Fibroblast of lung (primary cell): ENCODE measurements at regions not wholly inside any gene's neighbourhood (a gene's known extent, or its start where the extent isn't known, plus 50 kb on each side); places are given as distances from the start of the nearest gene placed in this dataset.

Source experiments
- DNase-seq, 2 donors: peaks; one replicate each; pipeline versions ENCODE4 v3.0.0 to v3.0.0-alpha.2; 2010; ENCODE audit warnings: low read depth in 2 of 2
- H2AFZ ChIP-seq: 2 replicates; pipeline ENCODE4 v1.5.1; 2012; ENCODE audit warnings: low read length, control low read depth, inconsistent platforms
- H3K27ac ChIP-seq: 2 replicates; pipeline ENCODE4 v1.5.1; 2011; ENCODE audit warnings: low read length, control low read depth; ENCODE audit not compliant: insufficient read depth
- H3K27me3 ChIP-seq: 2 replicates; pipeline ENCODE4 v1.5.1; 2011; ENCODE audit warnings: mild to moderate bottlenecking, low read length; ENCODE audit not compliant: control insufficient read depth, insufficient read depth
- H3K36me3 ChIP-seq: 2 replicates; pipeline ENCODE4 v1.5.1; 2011; ENCODE audit warnings: low read length; ENCODE audit not compliant: control insufficient read depth, insufficient read depth
- H3K4me1 ChIP-seq: 2 replicates; pipeline ENCODE4 v1.5.1; 2011; ENCODE audit warnings: low read length; ENCODE audit not compliant: control insufficient read depth, insufficient read depth; ENCODE audit errors: extremely low read depth
- H3K4me2 ChIP-seq: 2 replicates; pipeline ENCODE4 v1.5.1; 2011; ENCODE audit warnings: low read length, control low read depth; ENCODE audit not compliant: insufficient read depth; ENCODE audit errors: extremely low read depth
- H3K4me3 ChIP-seq, 4 experiments: fragments of 200-600 bp in 1 of 4; sonication (generic) in 1 of 4; replicated peaks in 1 of 4; 2 replicates each; pipeline ENCODE4 v1.5.1; 2011 to 2016; ENCODE audit warnings: low read length in 4 of 4, low read depth in 3 of 4, mild to moderate bottlenecking in 3 of 4, control low read depth in 2 of 4, inconsistent platforms in 1 of 4, mixed read lengths in 1 of 4; ENCODE audit not compliant: insufficient read depth in 1 of 4; ENCODE audit errors: control extremely low read depth in 1 of 4
- H3K79me2 ChIP-seq: 2 replicates; pipeline ENCODE4 v1.5.1; 2012; ENCODE audit warnings: mild to moderate bottlenecking, low read length, inconsistent platforms; ENCODE audit not compliant: control insufficient read depth, insufficient read depth
- H3K9ac ChIP-seq: 2 replicates; pipeline ENCODE4 v1.5.1; 2011; ENCODE audit warnings: mild to moderate bottlenecking, low read length, control low read depth; ENCODE audit not compliant: insufficient read depth
- H3K9me3 ChIP-seq: 2 replicates; pipeline ENCODE4 v1.5.1; 2012; ENCODE audit warnings: low read depth, low read length; ENCODE audit not compliant: control insufficient read depth, insufficient read depth
- H4K20me1 ChIP-seq: 2 replicates; pipeline ENCODE4 v1.5.1; 2011; ENCODE audit warnings: low read length; ENCODE audit not compliant: control insufficient read depth, insufficient read depth; ENCODE audit errors: extremely low read depth
- CTCF ChIP-seq, 2 donors: IDR thresholded peaks in 1 of 2; conservative IDR thresholded peaks in 1 of 2; 1 replicate in 1 of 2; 2 replicates in 1 of 2; pipeline ENCODE4 v1.5.1; 2011 to 2012; ENCODE audit warnings: low read length in 2 of 2, control low read depth in 1 of 2, inconsistent platforms in 1 of 2, low read depth in 1 of 2, mild to moderate bottlenecking in 1 of 2
- EZH2 ChIP-seq: IDR thresholded peaks from 2 replicates; pipeline ENCODE4 v1.5.1; 2012; ENCODE audit warnings: low read length, control low read depth, mild to moderate bottlenecking; ENCODE audit errors: missing control alignments

- TF ChIP-seq CTCF (conservative IDR thresholded peaks at IDR 0.05 in 1 of 2, IDR thresholded peaks at IDR 0.05 in 1 of 2; ENCODE audit: low read depth in 1 of 2, low read length in 2 of 2), result no peak
- TF ChIP-seq EZH2, result no peak
- no peaks in the 10 kb centered on the region for H4K20me1 ChIP-seq
- H3K36me3 ChIP-seq, result no peaks in the 10 kb centered on the region
- H3K4me2 ChIP-seq, result no peak overlapping the region
- no peak overlapping the region for H3K27ac ChIP-seq
- no peak overlapping the region for H3K4me3 ChIP-seq
- DNase-seq, result peak in 1 of 2 donors; percentile 11
- H3K27me3 ChIP-seq, result no peaks in the 10 kb centered on the region
- H3K9ac ChIP-seq, result no peak overlapping the region
- H3K4me1 ChIP-seq, result no peaks in the 10 kb centered on the region
- H3K79me2 ChIP-seq, result no peaks in the 10 kb centered on the region
- H2AFZ ChIP-seq, result no peak overlapping the region
- no peaks in the 10 kb centered on the region for H3K9me3 ChIP-seq
These were observed 187.7 kb upstream of the KCNN2 start for GRCh38 chr5:114174131-114174530.

- no peaks in the 10 kb centered on the region for H3K79me2 ChIP-seq
- H3K4me3 ChIP-seq, result no peak overlapping the region
- DNase-seq, result peak in 1 of 2 donors; percentile 44
- no peak overlapping the region for H3K9ac ChIP-seq
- no peaks in the 10 kb centered on the region for H3K27me3 ChIP-seq
- TF ChIP-seq CTCF (conservative IDR thresholded peaks at IDR 0.05 in 1 of 2, IDR thresholded peaks at IDR 0.05 in 1 of 2; ENCODE audit: low read depth in 1 of 2, low read length in 2 of 2) (no peak), EZH2 (no peak)
- no peak overlapping the region for H3K4me2 ChIP-seq
- H4K20me1 ChIP-seq, result no peaks in the 10 kb centered on the region
- H3K36me3 ChIP-seq, result no peaks in the 10 kb centered on the region
- no peak overlapping the region for H3K27ac ChIP-seq
- no peak overlapping the region for H2AFZ ChIP-seq
- no peaks in the 10 kb centered on the region for H3K9me3 ChIP-seq
- no peaks in the 10 kb centered on the region for H3K4me1 ChIP-seq
These were observed 187.0 kb upstream of the KCNN2 start for GRCh38 chr5:114174837-114175236.

GRCh38 chr5:114176356-114176755 is 185.5 kb upstream of the KCNN2 start:
- H4K20me1 ChIP-seq, result no peaks in the 10 kb centered on the region
- TF ChIP-seq EZH2 (no peak), CTCF (conservative IDR thresholded peaks at IDR 0.05 in 1 of 2, IDR thresholded peaks at IDR 0.05 in 1 of 2; ENCODE audit: low read depth in 1 of 2, low read length in 2 of 2) (no peak)
- H3K79me2 ChIP-seq, result no peaks in the 10 kb centered on the region
- no peak overlapping the region for H3K4me3 ChIP-seq
- no peak overlapping the region for H3K4me2 ChIP-seq
- H2AFZ ChIP-seq, result no peak overlapping the region
- peak; percentile 33 to 77 for DNase-seq
- no peaks in the 10 kb centered on the region for H3K4me1 ChIP-seq
- no peaks in the 10 kb centered on the region for H3K9me3 ChIP-seq
- H3K36me3 ChIP-seq, result no peaks in the 10 kb centered on the region
- no peaks in the 10 kb centered on the region for H3K27me3 ChIP-seq
- no peak overlapping the region for H3K27ac ChIP-seq
- no peak overlapping the region for H3K9ac ChIP-seq
